NCI-H2227 (cell line): ENCODE measurements at regions not wholly inside any gene's neighbourhood (a gene's known extent, or its start where the extent isn't known, plus 50 kb on each side); places are given as distances from the start of the nearest gene placed in this dataset.

Experiments used
- DNase-seq: peaks from one replicate; lab custom pipeline; 2025; ENCODE audit not compliant: unreplicated experiment; lab: John Stamatoyannopoulos, UW

DNA sequence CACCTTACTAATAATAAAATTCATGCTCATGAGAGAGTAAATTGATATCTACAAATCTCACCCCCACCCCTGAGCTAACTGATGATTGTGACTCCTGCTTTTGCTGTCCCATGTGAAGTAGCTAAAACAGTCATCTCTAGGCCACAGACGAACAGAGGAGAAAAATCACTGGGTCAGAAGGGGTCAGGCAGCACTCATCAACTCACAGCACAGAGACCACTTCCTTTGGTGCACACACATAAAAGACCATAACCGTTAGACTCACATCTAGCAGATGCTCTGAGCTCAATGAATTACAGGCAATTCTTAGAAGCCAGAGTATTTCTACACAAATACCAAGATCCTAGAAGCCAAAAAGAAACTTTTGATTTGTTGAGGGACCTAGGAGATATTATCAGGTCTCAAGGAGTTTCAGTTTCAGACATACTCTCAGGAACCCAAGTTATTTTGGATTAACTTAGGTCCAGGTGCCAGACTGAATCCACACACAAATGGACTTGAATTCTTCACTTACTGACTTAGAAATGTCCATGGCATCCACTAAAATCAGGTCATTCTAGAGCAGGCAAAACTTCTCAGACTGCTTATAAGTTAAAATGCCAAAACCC is 65.0 kb upstream of the TES start:
- DNase-seq = no peak

DNA sequence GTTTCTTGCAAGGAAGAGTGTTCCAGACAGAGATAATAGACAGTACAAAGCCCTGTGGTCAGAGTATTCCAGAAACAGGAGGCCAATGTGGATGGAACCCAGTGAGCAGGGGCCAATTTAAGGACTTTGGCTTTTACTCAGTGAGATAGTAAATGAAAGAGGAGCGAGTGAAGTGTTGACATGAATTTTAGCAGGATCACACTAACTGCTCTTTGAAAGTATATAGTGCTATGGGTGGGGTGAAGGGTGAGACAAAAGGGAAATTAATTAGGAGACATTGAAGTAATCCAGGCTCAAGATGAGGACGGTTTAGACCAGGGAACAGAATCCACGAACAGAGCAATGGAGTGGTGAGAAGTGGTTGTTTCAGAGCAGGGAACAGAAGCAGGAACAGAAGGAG is 62.2 kb upstream of the TES start:
- no peak for DNase-seq

DNA sequence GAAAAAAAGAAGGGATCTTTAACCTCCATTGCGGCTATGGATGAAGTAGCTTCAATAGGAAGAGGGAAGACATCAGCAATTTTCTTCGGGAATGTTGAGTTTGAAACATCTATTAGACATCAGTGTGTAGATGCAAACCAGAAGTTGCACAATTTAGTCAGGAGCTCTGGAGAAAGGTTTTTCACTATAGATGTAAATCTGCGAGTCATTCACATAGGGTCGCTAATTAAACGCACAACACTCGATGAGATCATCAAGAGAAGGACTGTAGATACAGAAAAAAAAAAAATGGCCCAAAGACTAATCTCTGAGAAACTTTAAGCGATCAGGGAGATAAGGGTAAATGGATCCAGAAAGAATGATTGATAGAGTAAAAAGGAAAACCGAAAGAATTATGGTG is 61.7 kb upstream of the TES start:
- no peak for DNase-seq

DNA sequence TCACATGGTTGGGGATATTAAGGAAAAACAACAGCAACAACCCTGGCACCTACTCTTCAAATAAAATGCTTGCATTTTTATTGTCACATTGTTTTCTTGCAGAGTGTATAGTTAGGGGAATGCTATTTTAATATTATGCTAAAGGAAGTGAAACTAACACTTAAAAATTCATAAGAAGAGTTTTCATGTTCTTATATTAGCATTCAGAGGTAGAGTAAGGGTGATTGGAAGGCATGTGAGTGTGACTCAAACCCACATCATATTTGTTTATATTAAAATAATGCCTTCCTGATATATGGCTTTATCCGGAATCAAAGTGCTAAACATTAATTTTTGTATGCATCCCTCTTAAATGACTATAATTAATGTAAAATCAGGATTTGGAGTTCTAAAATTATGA is 59.8 kb upstream of the TES start:
- DNase-seq = no peak

DNA sequence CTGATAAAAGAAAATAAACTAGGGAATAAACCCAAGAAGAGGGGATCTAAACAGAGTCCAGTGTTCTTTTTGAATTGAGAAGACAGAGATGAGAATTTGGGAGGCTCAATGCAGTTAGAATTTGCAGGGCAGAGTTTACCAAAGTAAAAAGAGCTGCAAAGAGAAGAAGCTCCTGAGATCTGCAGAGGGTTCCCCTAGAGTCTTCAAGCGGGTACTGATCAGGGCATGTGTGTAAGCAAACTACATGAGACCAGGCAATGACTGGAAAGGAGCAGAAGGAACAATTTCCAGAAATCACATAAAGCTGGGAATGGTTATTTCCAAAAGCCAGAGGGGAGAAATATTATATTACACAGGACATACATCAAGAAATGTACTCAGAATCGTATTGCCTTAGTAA is 58.1 kb upstream of the TES start:
- no peak for DNase-seq

DNA sequence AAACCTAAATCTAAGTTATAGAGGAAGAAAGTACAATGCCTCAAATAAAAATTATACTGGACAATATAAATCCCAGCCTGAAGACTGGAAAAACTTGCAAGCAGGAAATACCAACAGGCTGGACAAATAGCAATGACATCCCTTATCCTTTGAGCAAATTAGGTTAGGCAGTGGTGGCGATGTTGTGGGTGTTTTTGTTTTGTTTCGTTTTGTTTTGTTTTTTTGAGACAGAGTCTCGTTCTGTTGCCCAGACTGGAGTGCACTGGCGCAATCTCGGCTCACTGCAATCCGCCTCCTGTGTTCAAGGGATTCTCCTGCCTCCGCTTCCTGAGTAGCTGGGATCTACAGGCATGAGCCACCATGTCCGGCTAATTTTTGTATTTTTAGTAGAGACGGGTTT is 57.3 kb upstream of the TES start:
- no peak for DNase-seq

DNA sequence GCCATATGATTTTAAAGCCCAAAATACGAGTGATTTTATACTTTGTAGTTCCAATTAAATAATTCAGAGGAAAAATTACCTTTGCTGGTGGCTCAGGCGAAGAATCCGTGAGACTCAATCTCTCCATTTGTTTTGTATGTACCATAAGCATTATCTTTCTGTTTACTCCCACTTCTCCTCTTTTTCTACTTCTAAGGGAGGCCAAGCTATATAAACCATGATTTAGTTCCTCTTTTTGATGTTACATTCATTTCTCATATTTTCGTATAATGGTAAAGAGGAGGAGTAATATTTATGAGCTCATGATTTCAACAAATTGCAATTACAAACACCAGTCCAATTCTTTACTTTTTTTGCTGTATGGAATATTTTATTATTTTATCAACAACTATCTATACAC is 50.6 kb upstream of the TES start:
- DNase-seq = no peak
